GM23338 (cell line): ENCODE measurements at regions not wholly inside any gene's neighbourhood (a gene's known extent, or its start where the extent isn't known, plus 50 kb on each side); places are given as distances from the start of the nearest gene placed in this dataset.

Experiments
- ATAC-seq: fragments of 200-7000 bp; cut with Tn5 transposase; 3 replicates; pipeline ENCODE4 v1.9.1; 2020
- DNase-seq: peaks from one replicate; pipeline ENCODE4 v3.0.0-alpha.2; 2015; ENCODE audit warnings: low spot score
- H2AFZ ChIP-seq: fragments of 200-600 bp; sonication (generic); 2 replicates; pipeline ENCODE4 v1.8.0; 2016; ENCODE audit warnings: antibody characterized with exemption, mild to moderate bottlenecking, moderate library complexity
- H3F3A ChIP-seq: fragments of 200-600 bp; sonication (generic); replicated peaks from 2 replicates; pipeline ENCODE4 v1.8.0; 2017; ENCODE audit warnings: antibody characterized with exemption, mixed run types, low read depth
- H3K27ac ChIP-seq: fragments of 200-600 bp; sonication (generic); 2 replicates; pipeline ENCODE4 v1.6.1; 2016; ENCODE audit warnings: low read depth
- H3K27me3 ChIP-seq: fragments of 200-600 bp; sonication (generic); 2 replicates; pipeline ENCODE4 v1.8.0; 2016; ENCODE audit warnings: mild to moderate bottlenecking, mixed run types, moderate library complexity; ENCODE audit not compliant: insufficient read depth
- H3K36me3 ChIP-seq: fragments of 200-600 bp; sonication (generic); 2 replicates; pipeline ENCODE4 v1.8.0; 2016; ENCODE audit warnings: mild to moderate bottlenecking; ENCODE audit not compliant: insufficient read depth
- H3K4me1 ChIP-seq: fragments of 200-600 bp; sonication (generic); 2 replicates; pipeline ENCODE4 v1.8.0; 2016; ENCODE audit warnings: mild to moderate bottlenecking, moderate library complexity; ENCODE audit not compliant: insufficient read depth
- H3K4me2 ChIP-seq: fragments of 200-600 bp; sonication (generic); 2 replicates; pipeline ENCODE4 v1.7.1; 2017; ENCODE audit warnings: mixed run types
- H3K4me3 ChIP-seq: fragments of 200-600 bp; sonication (generic); 2 replicates; pipeline ENCODE4 v1.6.1; 2016; ENCODE audit warnings: mixed run types
- H3K79me2 ChIP-seq: fragments of 200-600 bp; sonication (generic); replicated peaks from 2 replicates; pipeline ENCODE4 v1.8.0; 2017; ENCODE audit warnings: mild to moderate bottlenecking; ENCODE audit not compliant: insufficient read depth
- H3K9me2 ChIP-seq: fragments of 200-600 bp; sonication (generic); 2 replicates; pipeline ENCODE4 v1.8.0; 2017; ENCODE audit not compliant: insufficient read depth
- H4K20me1 ChIP-seq: fragments of 200-600 bp; sonication (generic); replicated peaks from 2 replicates; pipeline ENCODE4 v1.8.0; 2017; ENCODE audit warnings: mild to moderate bottlenecking; ENCODE audit not compliant: insufficient read depth
- H3K27ac Mint-ChIP-seq: 2 replicates; pipeline ENCODE4 v1.8.0; 2020; ENCODE audit warnings: inconsistent platforms, mild to moderate bottlenecking, moderate library complexity, mixed read lengths
- H3K27me3 Mint-ChIP-seq: 3 replicates; pipeline ENCODE4 v1.8.0; 2022; ENCODE audit warnings: low read depth, mild to moderate bottlenecking, moderate library complexity, mixed read lengths, inconsistent platforms; ENCODE audit not compliant: insufficient read depth, poor library complexity
- H3K36me3 Mint-ChIP-seq: 3 replicates; pipeline ENCODE4 v1.8.0; 2021; ENCODE audit warnings: low read depth, mild to moderate bottlenecking, inconsistent platforms, moderate library complexity, mixed read lengths
- H3K4me1 Mint-ChIP-seq: 3 replicates; pipeline ENCODE4 v1.8.0; 2020; ENCODE audit warnings: mild to moderate bottlenecking, inconsistent platforms, mixed read lengths
- H3K4me3 Mint-ChIP-seq: 3 replicates; pipeline ENCODE4 v1.8.0; 2021; ENCODE audit warnings: moderate library complexity, mild to moderate bottlenecking, inconsistent platforms, mixed read lengths
- H3K9me3 Mint-ChIP-seq: 3 replicates; pipeline ENCODE4 v1.8.0; 2020; ENCODE audit warnings: moderate library complexity, mild to moderate bottlenecking, inconsistent platforms, mixed read lengths
- CREB1 ChIP-seq: fragments of 250-450 bp; sonication (Bioruptor Pico); IDR thresholded peaks from 2 replicates; pipeline ENCODE4 v1.5.0; 2020; ENCODE audit warnings: low read depth, mild to moderate bottlenecking, moderate library complexity
- CTCF ChIP-seq, 2 experiments: fragments of 200-600 bp in 1 of 2; sonication (generic) in 1 of 2; conservative IDR thresholded peaks; 2 replicates each; pipeline versions ENCODE4 v1.5.1 to v1.6.1; 2016 to 2017; ENCODE audit warnings: antibody characterized with exemption in 2 of 2, low read depth in 2 of 2, mild to moderate bottlenecking in 2 of 2, moderate library complexity in 1 of 2
- ETS1 ChIP-seq: IDR thresholded peaks from 2 replicates; pipeline ENCODE4 v1.6.1; 2016; ENCODE audit warnings: antibody characterized with exemption
- EZH2 ChIP-seq: fragments of 200-600 bp; sonication (generic); IDR thresholded peaks from one replicate; pipeline ENCODE4 v1.8.0; 2017; ENCODE audit warnings: antibody characterized with exemption, mild to moderate bottlenecking, low read depth; ENCODE audit not compliant: unreplicated experiment
- EZH2phosphoT487 ChIP-seq: fragments of 200-600 bp; sonication (generic); IDR thresholded peaks from one replicate; pipeline ENCODE4 v1.8.1; 2018; ENCODE audit warnings: antibody characterized with exemption; ENCODE audit not compliant: unreplicated experiment
- JUNB ChIP-seq: IDR thresholded peaks from one replicate; pipeline ENCODE4 v1.6.1; 2016; ENCODE audit warnings: antibody characterized with exemption; ENCODE audit not compliant: unreplicated experiment
- NANOG ChIP-seq: IDR thresholded peaks from 2 replicates; pipeline ENCODE4 v1.6.1; 2016; ENCODE audit warnings: antibody characterized with exemption, borderline replicate concordance
- POLR2AphosphoS5 ChIP-seq: IDR thresholded peaks from 2 replicates; pipeline ENCODE4 v1.6.1; 2016; ENCODE audit warnings: antibody characterized with exemption, low read depth
- STAT1 ChIP-seq: IDR thresholded peaks from one replicate; pipeline ENCODE4 v1.6.1; 2016; ENCODE audit warnings: antibody characterized with exemption; ENCODE audit not compliant: unreplicated experiment
- ZNF114 ChIP-seq: fragments of 250-450 bp; sonication (Bioruptor Pico); IDR thresholded peaks from 2 replicates; pipeline ENCODE4 v1.5.0; 2020; ENCODE audit warnings: mild to moderate bottlenecking, moderate library complexity
- ZNF331 ChIP-seq: fragments of 250-450 bp; sonication (Bioruptor Pico); IDR thresholded peaks from 2 replicates; pipeline ENCODE4 v1.5.0; 2020; ENCODE audit warnings: low read depth, mild to moderate bottlenecking, moderate library complexity
- TF ChIP-seq, protein P1 (sequence below): IDR thresholded peaks from one replicate; pipeline ENCODE4 v1.6.1; 2018; ENCODE audit warnings: antibody characterized with exemption; ENCODE audit not compliant: unreplicated experiment
- TF ChIP-seq, protein P2 (sequence below): fragments of 250-450 bp; sonication (Bioruptor Pico); IDR thresholded peaks from 2 replicates; pipeline ENCODE4 v1.5.0; 2020; ENCODE audit warnings: mild to moderate bottlenecking, moderate library complexity

- no peaks in the 10 kb centered on the region for H3K4me1 Mint-ChIP-seq
- no peak overlapping the region for H3K4me3 Mint-ChIP-seq
- H3K27ac Mint-ChIP-seq, result no peak overlapping the region
These were observed 86.7 kb upstream of the FZD10 start for GRCh38 chr12:130075497-130076076.

More at GRCh38 chr12:130075497-130076076, 86.7 kb upstream of the FZD10 start:
- DNase-seq (no peak), ATAC-seq (no peak)
- Histone ChIP-seq H3K79me2 (no peaks in the 10 kb centered on the region), H3K4me3 (no peak overlapping the region), H3K27ac (no peak overlapping the region), H3K36me3 (no peaks in the 10 kb centered on the region), H4K20me1 (no peaks in the 10 kb centered on the region), H3F3A (no peaks in the 10 kb centered on the region), H3K9me2 (no peaks in the 10 kb centered on the region), H2AFZ (no peak overlapping the region), H3K27me3 (peaks cover 15% of the 10 kb centered on the region; the same call in 1 of the 2 replicates), H3K4me2 (no peak overlapping the region), H3K4me1 (no peaks in the 10 kb centered on the region)
- H3K36me3 Mint-ChIP-seq, result peaks cover 60% of the 10 kb centered on the region
- peaks cover 100% of the 10 kb centered on the region for H3K9me3 Mint-ChIP-seq
- no peak for TF ChIP-seq JUNB
- TF ChIP-seq ZNF114 (CRISPR knock-in tag), result no peak
- TF ChIP-seq POLR2AphosphoS5, result no peak
- TF ChIP-seq, protein P1, sequence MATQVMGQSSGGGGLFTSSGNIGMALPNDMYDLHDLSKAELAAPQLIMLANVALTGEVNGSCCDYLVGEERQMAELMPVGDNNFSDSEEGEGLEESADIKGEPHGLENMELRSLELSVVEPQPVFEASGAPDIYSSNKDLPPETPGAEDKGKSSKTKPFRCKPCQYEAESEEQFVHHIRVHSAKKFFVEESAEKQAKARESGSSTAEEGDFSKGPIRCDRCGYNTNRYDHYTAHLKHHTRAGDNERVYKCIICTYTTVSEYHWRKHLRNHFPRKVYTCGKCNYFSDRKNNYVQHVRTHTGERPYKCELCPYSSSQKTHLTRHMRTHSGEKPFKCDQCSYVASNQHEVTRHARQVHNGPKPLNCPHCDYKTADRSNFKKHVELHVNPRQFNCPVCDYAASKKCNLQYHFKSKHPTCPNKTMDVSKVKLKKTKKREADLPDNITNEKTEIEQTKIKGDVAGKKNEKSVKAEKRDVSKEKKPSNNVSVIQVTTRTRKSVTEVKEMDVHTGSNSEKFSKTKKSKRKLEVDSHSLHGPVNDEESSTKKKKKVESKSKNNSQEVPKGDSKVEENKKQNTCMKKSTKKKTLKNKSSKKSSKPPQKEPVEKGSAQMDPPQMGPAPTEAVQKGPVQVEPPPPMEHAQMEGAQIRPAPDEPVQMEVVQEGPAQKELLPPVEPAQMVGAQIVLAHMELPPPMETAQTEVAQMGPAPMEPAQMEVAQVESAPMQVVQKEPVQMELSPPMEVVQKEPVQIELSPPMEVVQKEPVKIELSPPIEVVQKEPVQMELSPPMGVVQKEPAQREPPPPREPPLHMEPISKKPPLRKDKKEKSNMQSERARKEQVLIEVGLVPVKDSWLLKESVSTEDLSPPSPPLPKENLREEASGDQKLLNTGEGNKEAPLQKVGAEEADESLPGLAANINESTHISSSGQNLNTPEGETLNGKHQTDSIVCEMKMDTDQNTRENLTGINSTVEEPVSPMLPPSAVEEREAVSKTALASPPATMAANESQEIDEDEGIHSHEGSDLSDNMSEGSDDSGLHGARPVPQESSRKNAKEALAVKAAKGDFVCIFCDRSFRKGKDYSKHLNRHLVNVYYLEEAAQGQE, result no peak
- no peak for TF ChIP-seq CTCF (conservative IDR thresholded peaks at IDR 0.05; ENCODE audit: low read depth in 2 of 2)
- TF ChIP-seq EZH2, result no peak
- TF ChIP-seq STAT1, result no peak
- no peak for TF ChIP-seq EZH2phosphoT487
- TF ChIP-seq ETS1, result no peak
- TF ChIP-seq, protein P2, sequence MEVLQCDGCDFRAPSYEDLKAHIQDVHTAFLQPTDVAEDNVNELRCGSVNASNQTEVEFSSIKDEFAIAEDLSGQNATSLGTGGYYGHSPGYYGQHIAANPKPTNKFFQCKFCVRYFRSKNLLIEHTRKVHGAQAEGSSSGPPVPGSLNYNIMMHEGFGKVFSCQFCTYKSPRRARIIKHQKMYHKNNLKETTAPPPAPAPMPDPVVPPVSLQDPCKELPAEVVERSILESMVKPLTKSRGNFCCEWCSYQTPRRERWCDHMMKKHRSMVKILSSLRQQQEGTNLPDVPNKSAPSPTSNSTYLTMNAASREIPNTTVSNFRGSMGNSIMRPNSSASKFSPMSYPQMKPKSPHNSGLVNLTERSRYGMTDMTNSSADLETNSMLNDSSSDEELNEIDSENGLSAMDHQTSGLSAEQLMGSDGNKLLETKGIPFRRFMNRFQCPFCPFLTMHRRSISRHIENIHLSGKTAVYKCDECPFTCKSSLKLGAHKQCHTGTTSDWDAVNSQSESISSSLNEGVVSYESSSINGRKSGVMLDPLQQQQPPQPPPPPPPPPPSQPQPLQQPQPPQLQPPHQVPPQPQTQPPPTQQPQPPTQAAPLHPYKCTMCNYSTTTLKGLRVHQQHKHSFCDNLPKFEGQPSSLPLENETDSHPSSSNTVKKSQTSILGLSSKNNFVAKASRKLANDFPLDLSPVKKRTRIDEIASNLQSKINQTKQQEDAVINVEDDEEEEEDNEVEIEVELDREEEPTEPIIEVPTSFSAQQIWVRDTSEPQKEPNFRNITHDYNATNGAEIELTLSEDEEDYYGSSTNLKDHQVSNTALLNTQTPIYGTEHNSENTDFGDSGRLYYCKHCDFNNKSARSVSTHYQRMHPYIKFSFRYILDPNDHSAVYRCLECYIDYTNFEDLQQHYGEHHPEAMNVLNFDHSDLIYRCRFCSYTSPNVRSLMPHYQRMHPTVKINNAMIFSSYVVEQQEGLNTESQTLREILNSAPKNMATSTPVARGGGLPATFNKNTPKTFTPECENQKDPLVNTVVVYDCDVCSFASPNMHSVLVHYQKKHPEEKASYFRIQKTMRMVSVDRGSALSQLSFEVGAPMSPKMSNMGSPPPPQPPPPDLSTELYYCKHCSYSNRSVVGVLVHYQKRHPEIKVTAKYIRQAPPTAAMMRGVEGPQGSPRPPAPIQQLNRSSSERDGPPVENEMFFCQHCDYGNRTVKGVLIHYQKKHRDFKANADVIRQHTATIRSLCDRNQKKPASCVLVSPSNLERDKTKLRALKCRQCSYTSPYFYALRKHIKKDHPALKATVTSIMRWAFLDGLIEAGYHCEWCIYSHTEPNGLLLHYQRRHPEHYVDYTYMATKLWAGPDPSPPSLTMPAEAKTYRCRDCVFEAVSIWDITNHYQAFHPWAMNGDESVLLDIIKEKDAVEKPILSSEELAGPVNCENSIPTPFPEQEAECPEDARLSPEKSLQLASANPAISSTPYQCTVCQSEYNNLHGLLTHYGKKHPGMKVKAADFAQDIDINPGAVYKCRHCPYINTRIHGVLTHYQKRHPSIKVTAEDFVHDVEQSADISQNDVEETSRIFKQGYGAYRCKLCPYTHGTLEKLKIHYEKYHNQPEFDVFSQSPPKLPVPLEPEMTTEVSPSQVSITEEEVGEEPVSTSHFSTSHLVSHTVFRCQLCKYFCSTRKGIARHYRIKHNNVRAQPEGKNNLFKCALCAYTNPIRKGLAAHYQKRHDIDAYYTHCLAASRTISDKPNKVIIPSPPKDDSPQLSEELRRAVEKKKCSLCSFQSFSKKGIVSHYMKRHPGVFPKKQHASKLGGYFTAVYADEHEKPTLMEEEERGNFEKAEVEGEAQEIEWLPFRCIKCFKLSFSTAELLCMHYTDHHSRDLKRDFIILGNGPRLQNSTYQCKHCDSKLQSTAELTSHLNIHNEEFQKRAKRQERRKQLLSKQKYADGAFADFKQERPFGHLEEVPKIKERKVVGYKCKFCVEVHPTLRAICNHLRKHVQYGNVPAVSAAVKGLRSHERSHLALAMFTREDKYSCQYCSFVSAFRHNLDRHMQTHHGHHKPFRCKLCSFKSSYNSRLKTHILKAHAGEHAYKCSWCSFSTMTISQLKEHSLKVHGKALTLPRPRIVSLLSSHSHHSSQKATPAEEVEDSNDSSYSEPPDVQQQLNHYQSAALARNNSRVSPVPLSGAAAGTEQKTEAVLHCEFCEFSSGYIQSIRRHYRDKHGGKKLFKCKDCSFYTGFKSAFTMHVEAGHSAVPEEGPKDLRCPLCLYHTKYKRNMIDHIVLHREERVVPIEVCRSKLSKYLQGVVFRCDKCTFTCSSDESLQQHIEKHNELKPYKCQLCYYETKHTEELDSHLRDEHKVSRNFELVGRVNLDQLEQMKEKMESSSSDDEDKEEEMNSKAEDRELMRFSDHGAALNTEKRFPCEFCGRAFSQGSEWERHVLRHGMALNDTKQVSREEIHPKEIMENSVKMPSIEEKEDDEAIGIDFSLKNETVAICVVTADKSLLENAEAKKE (CRISPR knock-in tag), result no peak
- no peak for TF ChIP-seq CREB1 (CRISPR knock-in tag)
- no peak for TF ChIP-seq NANOG
- no peak for TF ChIP-seq ZNF331 (CRISPR knock-in tag)
- H3K27me3 Mint-ChIP-seq, result peaks cover 4% of the 10 kb centered on the region
